ENCODE measurements at regions not wholly inside any gene's neighbourhood (a gene's known extent, or its start where the extent isn't known, plus 50 kb on each side); places are given as distances from the start of the nearest gene placed in this dataset.

- no peak for DNase-seq
Measured at GRCh38 chr22:23405366-23405851, 174.7 kb downstream of the IGLL1 start.

GRCh38 chr22:23404689-23405365 is 175.3 kb downstream of the IGLL1 start:
- DNase-seq: no peak

GRCh38 chr22:23403720-23404688 is 176.1 kb downstream of the IGLL1 start:
- DNase-seq: no peak

GRCh38 chr22:23403152-23403719 is 176.9 kb downstream of the IGLL1 start:
- DNase-seq: no peak

GRCh38 chr22:23402275-23403151 is 177.6 kb downstream of the IGLL1 start:
- DNase-seq: peak; percentile 40 to 58

GRCh38 chr22:23401910-23402274 is 178.2 kb downstream of the IGLL1 start:
- no peak for DNase-seq

GRCh38 chr22:23401111-23401909 is 178.8 kb downstream of the IGLL1 start:
- DNase-seq: no peak

- no peak for DNase-seq
Measured at GRCh38 chr22:23400286-23400981, 179.7 kb downstream of the IGLL1 start.

GRCh38 chr22:23399367-23400285 is 180.5 kb downstream of the IGLL1 start:
- DNase-seq: no peak

- no peak for DNase-seq
Measured at GRCh38 chr22:23398701-23399366, 181.3 kb downstream of the IGLL1 start.

GRCh38 chr22:23397613-23398567 is 182.2 kb downstream of the IGLL1 start:
- DNase-seq: no peak

GRCh38 chr22:23397008-23397612 is 183.0 kb downstream of the IGLL1 start:
- DNase-seq: no peak

GRCh38 chr22:23396362-23397007 is 183.6 kb downstream of the IGLL1 start:
- DNase-seq: no peak

GRCh38 chr22:23395530-23396361 is 184.3 kb downstream of the IGLL1 start:
- DNase-seq: no peak

GRCh38 chr22:23394525-23395326 is 185.4 kb downstream of the IGLL1 start:
- DNase-seq: no peak
